Nephron (organoid): ENCODE measurements at regions not wholly inside any gene's neighbourhood (a gene's known extent, or its start where the extent isn't known, plus 50 kb on each side); places are given as distances from the start of the nearest gene placed in this dataset.
A peak's percentile ranks its signal among the peaks of the same experiment; 100 is the strongest.

Experiments used
- H3K27ac Mint-ChIP-seq, 3 experiments: 2 replicates each; pipeline ENCODE4 v1.8.0; 2020; ENCODE audit warnings: mixed read lengths in 3 of 3, mild to moderate bottlenecking in 2 of 3, moderate library complexity in 1 of 3
- H3K27me3 Mint-ChIP-seq: 2 replicates; pipeline ENCODE4 v1.8.0; 2021; ENCODE audit warnings: low read depth, mild to moderate bottlenecking, moderate library complexity, mixed read lengths
- H3K36me3 Mint-ChIP-seq: 2 replicates; pipeline ENCODE4 v1.8.0; 2020; ENCODE audit warnings: low read depth, mixed read lengths
- H3K4me1 Mint-ChIP-seq: 2 replicates; pipeline ENCODE4 v1.8.0; 2020; ENCODE audit warnings: mixed read lengths
- H3K4me3 Mint-ChIP-seq, 3 experiments: 2 replicates each; pipeline ENCODE4 v1.8.0; 2020; ENCODE audit warnings: mild to moderate bottlenecking in 3 of 3, mixed read lengths in 3 of 3, moderate library complexity in 2 of 3
- H3K9me3 Mint-ChIP-seq: 2 replicates; pipeline ENCODE4 v1.8.0; 2020; ENCODE audit warnings: mixed read lengths
- TF ChIP-seq, protein P1 (sequence below), 3 experiments: fragments of 200-600 bp; sonication (generic); IDR thresholded peaks; one replicate each; pipeline ENCODE4 v1.5.0; 2021; ENCODE audit warnings: antibody characterized with exemption in 3 of 3; ENCODE audit not compliant: unreplicated experiment in 3 of 3

DNA sequence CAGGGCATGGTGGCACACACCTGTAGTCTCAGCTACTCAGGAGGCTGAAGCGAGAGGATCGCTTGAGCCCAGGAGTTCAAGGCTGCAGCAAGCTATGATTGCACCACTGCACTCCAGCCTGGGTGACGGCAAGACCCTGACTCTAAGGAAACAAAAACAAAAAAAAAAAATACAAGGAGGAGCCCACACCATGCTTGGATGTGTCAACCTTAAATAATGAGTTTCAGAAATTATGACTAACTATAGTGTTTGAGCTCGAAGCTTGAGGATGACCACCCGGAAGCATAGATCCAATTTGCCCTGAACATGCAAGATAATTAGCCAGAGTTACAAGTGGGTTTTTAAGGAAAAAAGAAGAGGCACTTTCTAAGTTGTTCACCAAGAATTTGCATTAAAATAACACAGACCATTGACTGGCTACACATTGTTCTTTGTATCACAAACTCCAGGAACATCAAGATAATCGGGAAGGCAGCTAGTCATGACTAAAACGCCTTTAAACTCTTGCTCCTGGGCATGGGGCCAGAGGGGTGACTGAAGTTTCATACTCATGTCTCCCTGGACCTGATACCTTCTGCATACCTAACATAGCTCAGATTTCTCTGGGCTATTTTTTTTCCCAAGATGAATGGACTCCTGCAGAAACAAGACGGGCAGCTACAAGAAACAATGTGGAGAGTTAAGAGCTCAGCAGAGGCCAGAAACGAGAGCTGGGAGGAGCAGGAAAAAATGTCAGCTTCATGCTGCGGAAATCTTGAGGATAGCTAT lies 289.6 kb downstream of the PREX1 start:
- Mint-ChIP-seq H3K27me3 (peaks cover 27% of the 10 kb centered on the region), H3K4me3 (no peak overlapping the region), H3K36me3 (peaks cover 8% of the 10 kb centered on the region), H3K4me1 (peaks cover 40% of the 10 kb centered on the region), H3K9me3 (peaks cover 8% of the 10 kb centered on the region), H3K27ac (peak overlapping the region; percentile 9 to 16 (median 16))
- TF ChIP-seq, protein P1, sequence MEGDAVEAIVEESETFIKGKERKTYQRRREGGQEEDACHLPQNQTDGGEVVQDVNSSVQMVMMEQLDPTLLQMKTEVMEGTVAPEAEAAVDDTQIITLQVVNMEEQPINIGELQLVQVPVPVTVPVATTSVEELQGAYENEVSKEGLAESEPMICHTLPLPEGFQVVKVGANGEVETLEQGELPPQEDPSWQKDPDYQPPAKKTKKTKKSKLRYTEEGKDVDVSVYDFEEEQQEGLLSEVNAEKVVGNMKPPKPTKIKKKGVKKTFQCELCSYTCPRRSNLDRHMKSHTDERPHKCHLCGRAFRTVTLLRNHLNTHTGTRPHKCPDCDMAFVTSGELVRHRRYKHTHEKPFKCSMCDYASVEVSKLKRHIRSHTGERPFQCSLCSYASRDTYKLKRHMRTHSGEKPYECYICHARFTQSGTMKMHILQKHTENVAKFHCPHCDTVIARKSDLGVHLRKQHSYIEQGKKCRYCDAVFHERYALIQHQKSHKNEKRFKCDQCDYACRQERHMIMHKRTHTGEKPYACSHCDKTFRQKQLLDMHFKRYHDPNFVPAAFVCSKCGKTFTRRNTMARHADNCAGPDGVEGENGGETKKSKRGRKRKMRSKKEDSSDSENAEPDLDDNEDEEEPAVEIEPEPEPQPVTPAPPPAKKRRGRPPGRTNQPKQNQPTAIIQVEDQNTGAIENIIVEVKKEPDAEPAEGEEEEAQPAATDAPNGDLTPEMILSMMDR (IDR thresholded peaks at IDR 0.05; ENCODE audit: unreplicated experiment in 3 of 3), result no peak

DNA sequence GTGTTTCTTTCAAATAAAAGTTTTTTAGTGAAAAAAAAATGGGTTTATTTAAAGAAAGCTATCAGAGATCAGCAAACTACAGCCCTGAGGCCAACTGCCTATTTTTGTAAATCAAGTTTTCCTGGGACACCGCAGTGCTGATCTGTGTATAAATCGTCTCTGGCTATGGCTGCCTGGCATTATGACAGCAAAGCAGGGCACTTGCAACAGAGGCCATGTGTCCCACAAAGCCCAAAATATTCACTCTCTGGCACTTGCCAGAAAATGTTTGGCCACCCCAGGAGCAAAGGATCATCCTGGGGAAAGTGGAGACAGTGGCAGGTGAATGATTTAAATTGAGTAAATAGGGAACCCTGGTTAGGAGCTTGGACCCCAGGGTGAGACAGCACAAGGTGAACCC lies 291.6 kb downstream of the PREX1 start:
- Mint-ChIP-seq H3K36me3 (no peaks in the 10 kb centered on the region), H3K9me3 (no peaks in the 10 kb centered on the region), H3K27ac (no peak overlapping the region), H3K27me3 (peaks cover 19% of the 10 kb centered on the region), H3K4me3 (no peak overlapping the region), H3K4me1 (peaks cover 36% of the 10 kb centered on the region)
- TF ChIP-seq, protein P1 (IDR thresholded peaks at IDR 0.05; ENCODE audit: unreplicated experiment in 3 of 3), result no peak

DNA sequence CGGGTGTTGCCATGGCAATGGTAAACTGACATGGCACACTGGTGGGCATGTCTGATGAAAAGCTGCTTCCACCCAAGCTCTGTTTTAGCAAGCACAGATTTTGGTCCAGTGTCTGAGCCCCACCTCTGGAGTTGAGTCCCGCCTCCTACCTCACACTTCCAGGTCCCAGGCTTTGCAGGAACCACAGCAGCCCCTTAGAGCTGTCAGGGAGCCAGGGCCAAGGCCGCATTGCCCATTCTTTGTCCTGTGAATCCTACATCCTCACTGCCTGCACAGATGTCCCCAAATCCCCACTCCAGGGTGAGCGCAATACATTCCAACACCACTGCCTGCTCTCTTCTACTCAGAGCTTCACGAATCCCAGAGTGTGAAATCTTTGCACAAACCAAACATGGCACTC lies 292.2 kb downstream of the PREX1 start:
- peaks cover 20% of the 10 kb centered on the region for H3K27me3 Mint-ChIP-seq
- TF ChIP-seq, protein P1 (IDR thresholded peaks at IDR 0.05; ENCODE audit: unreplicated experiment in 3 of 3), result no peak

DNA sequence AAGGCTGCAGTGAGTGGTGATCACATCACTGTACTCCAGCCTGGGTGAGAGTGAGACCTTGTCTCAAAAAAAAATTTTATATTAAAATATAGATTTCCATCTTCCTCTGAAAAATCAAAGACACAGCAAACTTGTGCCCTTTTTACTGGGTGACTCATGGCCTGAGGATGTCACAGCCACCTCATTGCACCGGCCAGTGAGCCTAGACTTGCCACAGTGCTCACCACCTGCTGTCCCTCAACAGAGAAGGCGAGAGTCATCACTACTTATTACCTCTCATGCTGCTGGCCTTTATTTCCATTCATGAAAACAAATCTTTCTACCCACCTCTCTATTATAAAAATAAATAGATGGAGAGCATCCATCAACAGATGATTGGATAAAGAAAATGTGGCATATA lies 295.8 kb downstream of the PREX1 start:
- TF ChIP-seq, protein P1 (IDR thresholded peaks at IDR 0.05; ENCODE audit: unreplicated experiment in 3 of 3), result no peak
- Mint-ChIP-seq H3K27me3 (peaks cover 24% of the 10 kb centered on the region), H3K36me3 (no peaks in the 10 kb centered on the region), H3K9me3 (no peaks in the 10 kb centered on the region), H3K4me3 (no peak overlapping the region), H3K4me1 (peaks cover 8% of the 10 kb centered on the region), H3K27ac (no peak overlapping the region)

More for the DNA sequence above, 292.2 kb downstream of the PREX1 start:
- Mint-ChIP-seq H3K4me1 (peaks cover 32% of the 10 kb centered on the region), H3K9me3 (no peaks in the 10 kb centered on the region), H3K27ac (no peak overlapping the region), H3K4me3 (no peak overlapping the region), H3K36me3 (no peaks in the 10 kb centered on the region)

DNA sequence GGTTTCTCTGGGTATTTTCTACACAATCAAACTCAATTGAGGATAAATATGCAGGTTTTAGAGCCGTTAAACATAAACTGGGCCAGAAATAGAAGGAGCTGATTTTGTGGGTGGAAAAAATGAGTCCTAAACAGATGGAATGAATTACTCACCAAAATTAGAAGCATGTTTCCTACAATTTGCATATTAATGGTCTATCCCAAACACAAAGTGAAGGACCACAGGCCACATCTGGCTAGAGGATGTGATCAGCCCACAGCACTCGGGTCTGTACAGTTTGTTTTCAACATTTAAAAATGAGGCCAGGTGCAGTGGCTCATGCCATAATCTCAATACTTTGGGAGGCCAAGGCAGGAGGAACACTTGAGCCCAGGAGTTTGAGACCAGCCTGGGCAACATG lies 296.3 kb downstream of the PREX1 start:
- Mint-ChIP-seq H3K27me3 (peaks cover 23% of the 10 kb centered on the region), H3K27ac (no peak overlapping the region), H3K4me3 (no peak overlapping the region), H3K36me3 (no peaks in the 10 kb centered on the region), H3K9me3 (no peaks in the 10 kb centered on the region), H3K4me1 (peaks cover 6% of the 10 kb centered on the region)
- TF ChIP-seq, protein P1 (IDR thresholded peaks at IDR 0.05; ENCODE audit: unreplicated experiment in 3 of 3), result no peak

DNA sequence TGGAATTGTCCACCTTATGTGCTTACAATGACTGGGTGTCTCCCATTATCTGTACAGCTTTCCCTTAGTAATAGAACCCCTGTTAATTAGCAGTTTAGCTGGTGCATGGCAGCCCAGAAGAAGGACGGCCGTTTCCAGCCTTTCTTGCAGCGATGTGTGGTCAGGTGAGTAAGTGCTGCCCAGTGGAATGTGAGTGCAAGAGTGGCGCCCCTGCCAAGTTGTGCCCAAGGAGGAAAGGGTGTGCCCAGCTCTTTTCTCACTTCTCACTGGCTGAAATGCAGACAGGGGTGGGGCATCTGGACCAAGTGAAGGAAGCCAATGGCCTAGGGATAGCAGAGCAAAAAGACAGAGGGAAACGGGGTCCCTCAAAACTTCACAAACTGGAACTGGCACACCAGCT lies 296.8 kb downstream of the PREX1 start:
- no peak overlapping the region for H3K27ac Mint-ChIP-seq
- H3K36me3 Mint-ChIP-seq, result no peaks in the 10 kb centered on the region
- peaks cover 21% of the 10 kb centered on the region for H3K27me3 Mint-ChIP-seq
- TF ChIP-seq, protein P1 (IDR thresholded peaks at IDR 0.05; ENCODE audit: unreplicated experiment in 3 of 3), result no peak
- H3K4me3 Mint-ChIP-seq, result no peak overlapping the region
- H3K9me3 Mint-ChIP-seq, result no peaks in the 10 kb centered on the region
- H3K4me1 Mint-ChIP-seq, result peaks cover 6% of the 10 kb centered on the region
